Esophagus muscularis mucosa (tissue), 4 donors: ENCODE measurements at regions not wholly inside any gene's neighbourhood (a gene's known extent, or its start where the extent isn't known, plus 50 kb on each side); places are given as distances from the start of the nearest gene placed in this dataset.
A peak's percentile ranks its signal among the peaks of the same experiment; 100 is the strongest.
"Not testable (repeated sequence)": the region's sequence is repeated elsewhere in the genome, so short reads cannot be mapped to it uniquely, and the experiment has no call there.

Experiments
- DNase-seq: peaks from one replicate; pipeline ENCODE4 v3.0.0-alpha.2; 2017; ENCODE audit errors: extremely low spot score
- H3K27ac ChIP-seq, 4 donors: fragments of 200-600 bp; sonication (generic); replicated peaks in 1 of 4; 1 replicate in 3 of 4; 2 replicates in 1 of 4; pipeline ENCODE4 v1.5.1; 2016 to 2019; ENCODE audit warnings: mild to moderate bottlenecking in 1 of 4
- H3K27me3 ChIP-seq, 4 donors: fragments of 200-600 bp; sonication (generic); one replicate each; pipeline versions ENCODE4 v1.5.1 to v1.6.0; 2016 to 2019
- H3K36me3 ChIP-seq, 4 donors: fragments of 200-600 bp; sonication (generic); one replicate each; pipeline ENCODE4 v1.5.1; 2016 to 2019
- H3K4me1 ChIP-seq, 4 donors: fragments of 200-600 bp; sonication (generic); one replicate each; pipeline ENCODE4 v1.5.1; 2016 to 2019
- H3K4me3 ChIP-seq, 4 donors: fragments of 200-600 bp; sonication (generic); 1 replicate in 2 of 4; 2 replicates in 2 of 4; pipeline ENCODE4 v1.5.1; 2016 to 2019; ENCODE audit warnings: mild to moderate bottlenecking in 4 of 4, moderate library complexity in 1 of 4
- H3K9me3 ChIP-seq, 4 donors: fragments of 200-600 bp; sonication (generic); 1 replicate in 3 of 4; 2 replicates in 1 of 4; pipeline ENCODE4 v1.5.1; 2016 to 2019
- CTCF ChIP-seq, 3 experiments: fragments of 200-600 bp in 2 of 3; fragments of 450-650 bp in 1 of 3; sonication (generic) in 2 of 3; IDR thresholded peaks; one replicate each; pipeline ENCODE4 v1.5.1; 2017 to 2019; ENCODE audit warnings: antibody characterized with exemption in 3 of 3, mild to moderate bottlenecking in 2 of 3, moderate library complexity in 1 of 3
- EP300 ChIP-seq: sonication (generic); formaldehyde crosslinking; IDR thresholded peaks from one replicate; pipeline ENCODE4 v1.6.1; 2017; ENCODE audit warnings: antibody characterized with exemption
- POLR2A ChIP-seq: fragments of 450-650 bp; IDR thresholded peaks from one replicate; pipeline ENCODE4 v1.6.1; 2017; ENCODE audit warnings: antibody characterized with exemption, moderate library complexity, mild to moderate bottlenecking, low read depth
- POLR2AphosphoS5 ChIP-seq, 2 donors: sonication (generic); formaldehyde crosslinking; IDR thresholded peaks; one replicate each; pipeline ENCODE4 v1.6.1; 2017; ENCODE audit warnings: antibody characterized with exemption in 2 of 2
- whole genome bisulfite sequencing: methylation state at CpG from one replicate; pipeline ENCODE4 v1.1.5; 2018; 5-methylcytosine and 5-hydroxymethylcytosine counted together
- intact Hi-C: fragments of 100-400 bp; cut with DNase I; formaldehyde crosslinking; loops from one replicate; pipeline ENCODE4 v1.15.1; 2023

GRCh38 chrX:68953331-68953730 is 124.5 kb downstream of the EFNB1 start:
- 94% methylated on average over 6 of the region's 6 CpGs for WGBS
- H3K27me3 ChIP-seq = no peaks in the 10 kb centered on the region
- no peaks in the 10 kb centered on the region for H3K36me3 ChIP-seq
- H3K4me3 ChIP-seq = no peak overlapping the region
- H3K4me1 ChIP-seq = no peaks in the 10 kb centered on the region
- no peak for DNase-seq
- intact Hi-C loops = no loop called here
- H3K9me3 ChIP-seq = peaks cover 0 to 7% (median 0%) of the 10 kb centered on the region in 4 donors
- TF ChIP-seq EP300 (no peak), POLR2AphosphoS5 (IDR thresholded peaks at IDR 0.05) (no peak), CTCF (IDR thresholded peaks at IDR 0.05) (no peak), POLR2A (no peak)
- no peak overlapping the region for H3K27ac ChIP-seq

- H3K36me3 ChIP-seq, DNase-seq, H3K27me3 ChIP-seq, H3K4me3 ChIP-seq, intact Hi-C loops, H3K4me1 ChIP-seq, H3K9me3 ChIP-seq, H3K27ac ChIP-seq: not testable (repeated sequence)
- WGBS = 91% methylated on average over 10 of the region's 32 CpGs
Observed at GRCh38 chrX:68951942-68952619, 123.3 kb downstream of the EFNB1 start.

- intact Hi-C loops = no loop called here
- WGBS = 79% methylated on average over 2 of the region's 2 CpGs
Observed at GRCh38 chrX:68950937-68951336, 122.1 kb downstream of the EFNB1 start.

GRCh38 chrX:68947882-68948605 is 119.2 kb downstream of the EFNB1 start:
- DNase-seq = no peak
- no peak for TF ChIP-seq CTCF (IDR thresholded peaks at IDR 0.05)
- TF ChIP-seq POLR2A = no peak
- TF ChIP-seq EP300 = no peak
- no peak for TF ChIP-seq POLR2AphosphoS5 (IDR thresholded peaks at IDR 0.05)
- no peaks in the 10 kb centered on the region for H3K27me3 ChIP-seq
- intact Hi-C loops = no loop called here
- no peak overlapping the region for H3K4me3 ChIP-seq
- H3K27ac ChIP-seq = no peak overlapping the region
- no peaks in the 10 kb centered on the region for H3K9me3 ChIP-seq
- H3K36me3 ChIP-seq = no peaks in the 10 kb centered on the region
- WGBS = 71% methylated on average over 6 of the region's 6 CpGs
- H3K4me1 ChIP-seq = no peaks in the 10 kb centered on the region

More at GRCh38 chrX:68950937-68951336, 122.1 kb downstream of the EFNB1 start:
- Histone ChIP-seq H3K4me1 (no peaks in the 10 kb centered on the region), H3K27me3 (no peaks in the 10 kb centered on the region), H3K9me3 (peaks cover 0 to 7% (median 0%) of the 10 kb centered on the region in 4 donors), H3K27ac (no peak overlapping the region), H3K4me3 (no peak overlapping the region), H3K36me3 (no peaks in the 10 kb centered on the region)
- DNase-seq = no peak
- no peak for TF ChIP-seq EP300
- no peak for TF ChIP-seq POLR2AphosphoS5 (IDR thresholded peaks at IDR 0.05)
- TF ChIP-seq CTCF (IDR thresholded peaks at IDR 0.05) = no peak
- TF ChIP-seq POLR2A = no peak

- no peak for TF ChIP-seq POLR2A
- TF ChIP-seq CTCF (IDR thresholded peaks at IDR 0.05) = peak in 1 of 3 experiments; percentile 12
- TF ChIP-seq POLR2AphosphoS5 (IDR thresholded peaks at IDR 0.05) = no peak
- Histone ChIP-seq H3K27ac (no peak overlapping the region), H3K27me3 (no peaks in the 10 kb centered on the region), H3K9me3 (no peaks in the 10 kb centered on the region), H3K36me3 (no peaks in the 10 kb centered on the region), H3K4me3 (no peak overlapping the region), H3K4me1 (peaks cover 0 to 11% (median 2%) of the 10 kb centered on the region in 4 donors)
- 74% methylated on average over 10 of the region's 10 CpGs for WGBS
- intact Hi-C loops = no loop called here
- peak; percentile 34 for DNase-seq
Observed at GRCh38 chrX:68945603-68946228, 116.9 kb downstream of the EFNB1 start.
